ENCODE measurements at regions not wholly inside any gene's neighbourhood (a gene's known extent, or its start where the extent isn't known, plus 50 kb on each side); places are given as distances from the start of the nearest gene placed in this dataset.

DNA sequence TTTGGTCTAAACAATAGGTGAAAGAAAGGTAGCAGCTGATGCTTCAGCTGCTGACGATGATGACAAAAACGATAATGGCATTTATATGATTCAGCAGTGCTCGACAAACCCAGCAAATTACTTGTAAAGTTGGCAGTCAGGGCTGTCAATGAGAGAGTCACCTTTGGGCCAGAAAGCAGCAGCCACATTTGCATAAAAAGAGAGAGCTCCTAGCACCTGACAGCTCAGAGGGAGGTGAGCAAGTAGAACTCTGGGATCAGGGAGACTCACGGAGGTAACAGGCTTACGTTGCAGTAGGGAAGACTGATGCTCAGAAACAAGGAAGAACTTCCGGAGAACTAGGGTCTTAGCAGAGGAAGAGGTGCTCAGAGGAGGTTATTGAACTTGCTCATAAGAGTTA lies 291.9 kb upstream of the ZFHX3 start:
- Histone ChIP-seq H3K9me2 (ENCODE audit: insufficient read depth, low read length) (no peaks in the 10 kb centered on the region), H2AFZ (ENCODE audit: low read length) (no peak overlapping the region), H3K79me2 (ENCODE audit: insufficient read depth, low read depth, low read length) (no peaks in the 10 kb centered on the region), H3K4me1 (ENCODE audit: insufficient read depth, low read length, poor library complexity, severe bottlenecking) (no peaks in the 10 kb centered on the region), H3K4me3 (ENCODE audit: low read depth, low read length, poor library complexity, severe bottlenecking) (no peak overlapping the region), H3K27ac (ENCODE audit: low read depth, low read length, poor library complexity, severe bottlenecking) (no peak overlapping the region), H3K4me2 (ENCODE audit: low read length) (no peak overlapping the region), H4K20me1 (ENCODE audit: insufficient read depth, low read length) (no peaks in the 10 kb centered on the region), H3K9me3 (ENCODE audit: low read length) (no peaks in the 10 kb centered on the region), H3K36me3 (ENCODE audit: insufficient read depth, low read length) (no peaks in the 10 kb centered on the region)
- CTCF ChIA-PET (ENCODE audit: unreplicated experiment), result no interaction called here
- intact Hi-C loops (cut with micrococcal nuclease; ENCODE audit: unreplicated experiment), result no loop called here
- TF ChIP-seq, protein P1, sequence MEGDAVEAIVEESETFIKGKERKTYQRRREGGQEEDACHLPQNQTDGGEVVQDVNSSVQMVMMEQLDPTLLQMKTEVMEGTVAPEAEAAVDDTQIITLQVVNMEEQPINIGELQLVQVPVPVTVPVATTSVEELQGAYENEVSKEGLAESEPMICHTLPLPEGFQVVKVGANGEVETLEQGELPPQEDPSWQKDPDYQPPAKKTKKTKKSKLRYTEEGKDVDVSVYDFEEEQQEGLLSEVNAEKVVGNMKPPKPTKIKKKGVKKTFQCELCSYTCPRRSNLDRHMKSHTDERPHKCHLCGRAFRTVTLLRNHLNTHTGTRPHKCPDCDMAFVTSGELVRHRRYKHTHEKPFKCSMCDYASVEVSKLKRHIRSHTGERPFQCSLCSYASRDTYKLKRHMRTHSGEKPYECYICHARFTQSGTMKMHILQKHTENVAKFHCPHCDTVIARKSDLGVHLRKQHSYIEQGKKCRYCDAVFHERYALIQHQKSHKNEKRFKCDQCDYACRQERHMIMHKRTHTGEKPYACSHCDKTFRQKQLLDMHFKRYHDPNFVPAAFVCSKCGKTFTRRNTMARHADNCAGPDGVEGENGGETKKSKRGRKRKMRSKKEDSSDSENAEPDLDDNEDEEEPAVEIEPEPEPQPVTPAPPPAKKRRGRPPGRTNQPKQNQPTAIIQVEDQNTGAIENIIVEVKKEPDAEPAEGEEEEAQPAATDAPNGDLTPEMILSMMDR (conservative IDR thresholded peaks at IDR 0.05; ENCODE audit: low read length), result no peak
- POLR2A ChIA-PET, result interaction anchor here (0.6 kb wide), 1 partner anchor 14 kb away, joined by 4 read pairs; no protein-coding TSS in a partner anchor
- BruUV-seq (replicated peaks), result no TSS peak
- DNase-seq (ENCODE audit: low spot score), result no peak

DNA sequence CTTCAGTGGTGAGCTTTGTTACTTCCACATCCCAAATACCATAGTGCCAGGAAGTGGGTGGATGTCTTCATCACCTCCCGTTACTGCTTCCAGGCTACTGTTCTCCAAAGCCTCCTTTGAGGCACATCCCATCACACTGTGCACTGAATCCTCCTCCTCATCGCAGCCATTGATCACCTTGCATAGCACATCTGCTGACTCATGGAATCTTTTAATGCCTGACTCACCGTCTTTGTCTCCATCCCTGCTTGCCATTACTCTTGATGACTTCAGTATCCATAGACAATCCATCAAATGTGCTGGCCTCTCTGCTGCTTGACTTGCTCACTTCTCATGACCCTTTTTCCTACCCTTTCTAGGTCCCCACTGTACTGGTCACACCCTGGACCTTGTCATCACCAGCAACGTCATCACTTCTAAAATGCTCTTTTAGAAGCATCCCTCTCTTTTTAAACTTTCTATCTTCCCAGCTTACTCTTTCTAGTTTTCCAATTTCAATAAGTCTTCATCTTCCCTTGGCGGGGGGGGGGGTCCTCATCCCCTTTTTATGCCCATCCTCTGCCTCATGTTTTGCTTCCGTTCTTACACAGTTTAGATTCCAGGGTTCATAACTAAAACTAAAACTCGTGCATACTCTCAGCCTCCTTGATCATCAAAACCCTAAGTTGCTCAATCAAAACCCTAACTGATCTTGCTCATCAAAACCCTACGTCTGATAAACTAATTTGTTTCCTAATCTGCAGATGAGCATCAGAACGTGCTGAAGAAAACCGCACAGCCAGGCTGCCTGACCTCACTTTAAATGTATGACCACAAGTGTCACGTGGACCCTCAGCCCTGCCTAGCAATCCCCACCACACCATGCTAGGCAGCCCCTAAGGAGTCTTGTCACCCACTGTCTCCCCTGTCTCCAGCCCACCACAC lies 289.7 kb upstream of the ZFHX3 start:
- Histone ChIP-seq H2AFZ (ENCODE audit: low read length) (no peak overlapping the region), H3K9me2 (ENCODE audit: insufficient read depth, low read length) (no peaks in the 10 kb centered on the region), H3K27ac (ENCODE audit: low read depth, low read length, poor library complexity, severe bottlenecking) (no peak overlapping the region), H3K4me2 (ENCODE audit: low read length) (no peak overlapping the region), H3K79me2 (ENCODE audit: insufficient read depth, low read depth, low read length) (no peaks in the 10 kb centered on the region), H3K36me3 (ENCODE audit: insufficient read depth, low read length) (no peaks in the 10 kb centered on the region), H3K9me3 (ENCODE audit: low read length) (no peaks in the 10 kb centered on the region), H3K4me1 (ENCODE audit: insufficient read depth, low read length, poor library complexity, severe bottlenecking) (no peaks in the 10 kb centered on the region), H3K4me3 (ENCODE audit: low read depth, low read length, poor library complexity, severe bottlenecking) (no peak overlapping the region), H4K20me1 (ENCODE audit: insufficient read depth, low read length) (no peaks in the 10 kb centered on the region)
- no peak for TF ChIP-seq EZH2phosphoT487 (IDR thresholded peaks at IDR 0.05; ENCODE audit: borderline replicate concordance, low read depth, low read length)
- TF ChIP-seq, protein P1 (conservative IDR thresholded peaks at IDR 0.05; ENCODE audit: low read length), result no peak
- intact Hi-C loops (cut with micrococcal nuclease; ENCODE audit: unreplicated experiment), result no loop called here
- BruUV-seq (replicated peaks), result no TSS peak
- DNase-seq (ENCODE audit: low spot score), result no peak
- ChIA-PET CTCF (ENCODE audit: unreplicated experiment) (no interaction called here), POLR2A (no interaction called here)

Measured in OCI-LY7 (cell line).